H1 (cell line): ENCODE measurements at regions not wholly inside any gene's neighbourhood (a gene's known extent, or its start where the extent isn't known, plus 50 kb on each side); places are given as distances from the start of the nearest gene placed in this dataset.

Experiments
- CTCF ChIA-PET: fragments of 300-600 bp; sonication (Branson Sonifier 250); formaldehyde crosslinking; loops from one replicate; lab custom pipeline; 2021; ENCODE audit not compliant: partially characterized antibody; lab: Charles Lee
- POLR2A ChIA-PET: fragments of 300-600 bp; sonication (Branson Sonifier 250); formaldehyde crosslinking; loops from one replicate; lab custom pipeline; 2021; ENCODE audit warnings: inconsistent platforms; ENCODE audit not compliant: partially characterized antibody; lab: Charles Lee
- DNase-seq, 2 experiments: peaks; one replicate each; pipeline versions ENCODE4 v3.0.0 to v3.0.0-alpha.2; 2010 to 2022; ENCODE audit warnings: low spot score in 2 of 2, low read depth in 1 of 2, mixed read lengths in 1 of 2
- FAIRE-seq: peaks from 2 replicates; lab custom pipeline; 2011; peaks lifted over from hg19 to GRCh38; lab: Jason Lieb, UNC
- H2AFZ ChIP-seq: 2 replicates; pipeline ENCODE4 v1.8.1; 2012; ENCODE audit warnings: low read length, inconsistent platforms
- H2AK5ac ChIP-seq: 2 replicates; pipeline ENCODE4 v1.6.1; 2013; ENCODE audit warnings: low read depth, low read length
- H2BK120ac ChIP-seq: replicated peaks from 2 replicates; pipeline ENCODE3; 2013; ENCODE audit warnings: low read depth, low read length, inconsistent platforms
- H2BK12ac ChIP-seq: 2 replicates; pipeline ENCODE4 v1.6.1; 2013; ENCODE audit warnings: low read depth, low read length
- H2BK15ac ChIP-seq: 2 replicates; pipeline ENCODE4 v1.6.1; 2013; ENCODE audit warnings: low read length
- H2BK20ac ChIP-seq: 2 replicates; pipeline ENCODE4 v1.6.1; 2013; ENCODE audit warnings: low read length
- H2BK5ac ChIP-seq: 2 replicates; pipeline ENCODE4 v1.6.1; 2013; ENCODE audit warnings: low read depth, low read length
- H3K14ac ChIP-seq: 2 replicates; pipeline ENCODE4 v1.6.1; 2013; ENCODE audit warnings: inconsistent platforms; ENCODE audit not compliant: insufficient read length
- H3K18ac ChIP-seq: 2 replicates; pipeline ENCODE4 v1.6.1; 2013; ENCODE audit warnings: low read length; ENCODE audit errors: extremely low read depth
- H3K23ac ChIP-seq: 2 replicates; pipeline ENCODE4 v1.6.1; 2013; ENCODE audit warnings: inconsistent platforms; ENCODE audit not compliant: insufficient read length
- H3K23me2 ChIP-seq: 2 replicates; pipeline ENCODE4 v1.6.1; 2013; ENCODE audit warnings: low read depth, low read length
- H3K27ac ChIP-seq: 2 replicates; pipeline ENCODE4 v1.6.1; 2011; ENCODE audit warnings: low read depth, low read length, inconsistent platforms
- H3K27me3 ChIP-seq, 4 experiments: replicated peaks in 1 of 4; 1 replicate in 1 of 4; 2 replicates in 3 of 4; pipeline versions ENCODE4 v1.6.1 to v1.8.1; 2011 to 2013; ENCODE audit warnings: low read length in 3 of 4, mild to moderate bottlenecking in 3 of 4, inconsistent platforms in 2 of 4, mixed read lengths in 2 of 4, moderate library complexity in 1 of 4; ENCODE audit not compliant: control insufficient read depth in 3 of 4, insufficient read depth in 3 of 4; ENCODE audit errors: extremely low read depth in 1 of 4
- H3K36me3 ChIP-seq, 4 experiments: 2 replicates each; pipeline versions ENCODE4 v1.6.1 to v1.8.1; 2011 to 2013; ENCODE audit warnings: mild to moderate bottlenecking in 4 of 4, low read length in 3 of 4, moderate library complexity in 2 of 4, control low read depth in 1 of 4, inconsistent platforms in 1 of 4; ENCODE audit not compliant: insufficient read depth in 4 of 4, control insufficient read depth in 2 of 4
- H3K4ac ChIP-seq: replicated peaks from 2 replicates; pipeline ENCODE3; 2013; ENCODE audit warnings: low read length, low read depth, mixed read lengths, inconsistent platforms; ENCODE audit not compliant: insufficient read length
- H3K4me1 ChIP-seq, 4 experiments: replicated peaks in 1 of 4; 1 replicate in 1 of 4; 2 replicates in 3 of 4; pipeline versions ENCODE4 v1.6.1 to v1.8.1; 2011 to 2013; ENCODE audit warnings: low read length in 3 of 4, inconsistent platforms in 2 of 4, mixed read lengths in 1 of 4; ENCODE audit not compliant: insufficient read depth in 4 of 4, control insufficient read depth in 3 of 4
- H3K4me2 ChIP-seq, 2 experiments: 2 replicates each; pipeline versions ENCODE4 v1.6.1 to v1.8.1; 2011 to 2013; ENCODE audit warnings: low read depth in 2 of 2, low read length in 2 of 2, control low read depth in 1 of 2, inconsistent platforms in 1 of 2, mild to moderate bottlenecking in 1 of 2; ENCODE audit not compliant: insufficient read depth in 1 of 2
- H3K4me3 ChIP-seq, 4 experiments: fragments of 200-600, 300-600 bp in 1 of 4; sonication (generic), shearing (Covaris generic), sonication (Bioruptor Twin) in 1 of 4; 2 replicates each; pipeline versions ENCODE4 v1.5.1 to v1.8.1; 2011 to 2016; ENCODE audit warnings: low read length in 4 of 4, low read depth in 3 of 4, control low read depth in 2 of 4, inconsistent platforms in 2 of 4, mild to moderate bottlenecking in 2 of 4, mixed read lengths in 1 of 4, moderate library complexity in 1 of 4; ENCODE audit not compliant: insufficient read depth in 2 of 4; ENCODE audit errors: extremely low read depth in 1 of 4
- H3K56ac ChIP-seq: replicated peaks from 2 replicates; pipeline ENCODE3; 2013; ENCODE audit warnings: low read depth, mild to moderate bottlenecking, mixed read lengths, low read length, inconsistent platforms; ENCODE audit not compliant: insufficient read length
- H3K79me1 ChIP-seq: 2 replicates; pipeline ENCODE4 v1.6.1; 2013; ENCODE audit warnings: low read depth, low read length, control low read depth
- H3K79me2 ChIP-seq, 2 experiments: 2 replicates each; pipeline versions ENCODE4 v1.6.1 to v1.8.1; 2012 to 2013; ENCODE audit warnings: low read length in 2 of 2, mild to moderate bottlenecking in 2 of 2, inconsistent platforms in 1 of 2; ENCODE audit not compliant: insufficient read depth in 2 of 2, control insufficient read depth in 1 of 2
- H3K9ac ChIP-seq, 4 experiments: replicated peaks in 1 of 4; 1 replicate in 1 of 4; 2 replicates in 3 of 4; pipeline versions ENCODE4 v1.6.1 to v1.8.1; 2011 to 2013; ENCODE audit warnings: low read depth in 3 of 4, low read length in 3 of 4, control low read depth in 2 of 4, mild to moderate bottlenecking in 2 of 4, moderate library complexity in 2 of 4, inconsistent platforms in 1 of 4; ENCODE audit errors: extremely low read depth in 1 of 4
- H3K9me3 ChIP-seq, 2 experiments: 2 replicates each; pipeline versions ENCODE4 v1.6.1 to v1.8.1; 2012 to 2013; ENCODE audit warnings: mild to moderate bottlenecking in 2 of 2, moderate library complexity in 2 of 2, control low read depth in 1 of 2, inconsistent platforms in 1 of 2, low read depth in 1 of 2, low read length in 1 of 2, mixed read lengths in 1 of 2; ENCODE audit not compliant: insufficient read depth in 2 of 2
- H4K20me1 ChIP-seq, 2 experiments: replicated peaks in 1 of 2; 2 replicates each; pipeline versions ENCODE3 to v1.8.1; 2011 to 2013; ENCODE audit warnings: inconsistent platforms in 2 of 2, low read length in 2 of 2, mild to moderate bottlenecking in 1 of 2; ENCODE audit not compliant: insufficient read depth in 2 of 2, control insufficient read depth in 1 of 2
- H4K5ac ChIP-seq: 2 replicates; pipeline ENCODE4 v1.6.1; 2013; ENCODE audit warnings: low read length, low read depth, mixed read lengths, inconsistent platforms; ENCODE audit not compliant: insufficient read length
- H4K8ac ChIP-seq: 2 replicates; pipeline ENCODE4 v1.8.0; 2013; ENCODE audit warnings: mild to moderate bottlenecking, moderate library complexity, low read length, inconsistent platforms; ENCODE audit not compliant: insufficient read depth; ENCODE audit errors: extremely low read depth
- H4K91ac ChIP-seq: replicated peaks from 2 replicates; pipeline ENCODE3; 2013; ENCODE audit warnings: low read length, mixed read lengths, inconsistent platforms; ENCODE audit not compliant: insufficient read length
- CBX8 ChIP-seq: fragments of 300-800, 300-1000 bp; sonication (generic); IDR thresholded peaks from 2 replicates; pipeline ENCODE4 v1.7.1; 2016; ENCODE audit warnings: low read depth, low read length, borderline replicate concordance
- CEBPB ChIP-seq: IDR thresholded peaks from 2 replicates; pipeline ENCODE4 v1.6.1; 2012; ENCODE audit warnings: low read depth, low read length
- CREB1 ChIP-seq: IDR thresholded peaks from 2 replicates; pipeline ENCODE4 v1.6.1; 2012; ENCODE audit warnings: inconsistent platforms
- E2F6 ChIP-seq: IDR thresholded peaks from 2 replicates; pipeline ENCODE4 v1.6.1; 2012; ENCODE audit warnings: inconsistent platforms
- HDAC2 ChIP-seq, 2 experiments: fragments of 300-600 bp in 1 of 2; sonication (generic) in 1 of 2; IDR thresholded peaks; 2 replicates each; pipeline ENCODE4 v1.6.1; 2011 to 2012; ENCODE audit warnings: low read depth in 2 of 2, low read length in 2 of 2, mild to moderate bottlenecking in 2 of 2, moderate library complexity in 2 of 2, borderline replicate concordance in 1 of 2, inconsistent platforms in 1 of 2
- JUND ChIP-seq: IDR thresholded peaks from 2 replicates; pipeline ENCODE4 v1.6.1; 2011; ENCODE audit warnings: mild to moderate bottlenecking, improper control_type of control experiment, low read length
- NANOG ChIP-seq: IDR thresholded peaks from 2 replicates; pipeline ENCODE4 v1.6.1; 2011; ENCODE audit warnings: low read length, low read depth, mild to moderate bottlenecking, inconsistent platforms; ENCODE audit not compliant: insufficient read depth, poor library complexity, severe bottlenecking
- PHF8 ChIP-seq: fragments of 200-600 bp; sonication (generic); conservative IDR thresholded peaks from 2 replicates; pipeline ENCODE4 v1.7.1; 2012; ENCODE audit warnings: low read depth, mild to moderate bottlenecking, inconsistent platforms, low read length, moderate library complexity
- RBBP5 ChIP-seq: IDR thresholded peaks from 2 replicates; pipeline ENCODE4 v1.7.1; 2012; ENCODE audit warnings: low read depth, mild to moderate bottlenecking, inconsistent platforms, low read length, moderate library complexity, borderline replicate concordance
- RXRA ChIP-seq: IDR thresholded peaks from 2 replicates; pipeline ENCODE4 v1.6.1; 2011; ENCODE audit warnings: low read depth, mild to moderate bottlenecking, low read length, moderate library complexity; ENCODE audit not compliant: insufficient read depth
- SIRT6 ChIP-seq: IDR thresholded peaks from one replicate; pipeline ENCODE4 v1.7.1; 2012; ENCODE audit warnings: low read length, inconsistent platforms
- SRF ChIP-seq: IDR thresholded peaks from 2 replicates; pipeline ENCODE4 v1.6.1; 2011; ENCODE audit warnings: mild to moderate bottlenecking, low read depth, low read length, moderate library complexity
- SUZ12 ChIP-seq: fragments of 200-600 bp; sonication (generic); IDR thresholded peaks from 2 replicates; pipeline ENCODE4 v1.6.1; 2012; ENCODE audit warnings: mild to moderate bottlenecking, inconsistent platforms, low read length, moderate library complexity, mixed read lengths
- TCF12 ChIP-seq: IDR thresholded peaks from 2 replicates; pipeline ENCODE4 v1.6.1; 2011; ENCODE audit warnings: low read depth, mild to moderate bottlenecking, low read length
- TEAD4 ChIP-seq: IDR thresholded peaks from 2 replicates; pipeline ENCODE4 v1.6.1; 2012; ENCODE audit warnings: low read depth, low read length, inconsistent platforms, mixed read lengths
- WGBS, 2 experiments: shearing (Covaris generic) in 1 of 2; methylation state at CpG; one replicate each; pipeline versions ENCODE4 v1.1.6 to v1.1.7; 2013 to 2015; ENCODE audit warnings: low lambda C conversion rate in 2 of 2, mixed read lengths in 2 of 2, inconsistent platforms in 1 of 2, low coverage in 1 of 2, missing lambda C conversion rate in 1 of 2; ENCODE audit not compliant: insufficient replicate concordance in 2 of 2, insufficient coverage in 1 of 2, insufficient read length in 1 of 2; ENCODE audit errors: extremely low coverage in 1 of 2, missing lambda C conversion rate in 1 of 2; 5-methylcytosine and 5-hydroxymethylcytosine counted together

- POLR2A ChIA-PET: interaction anchor here (1.1 kb wide), 1 partner anchor 12 kb away, joined by 4 read pairs; no protein-coding TSS in a partner anchor
- TF ChIP-seq RBBP5 (no peak), RXRA (no peak), TEAD4 (no peak), TCF12 (no peak), JUND (no peak), PHF8 (no peak), SRF (no peak), SUZ12 (no peak), CREB1 (no peak), HDAC2 (IDR thresholded peaks at IDR 0.05; ENCODE audit: borderline replicate concordance in 1 of 2, low read depth in 2 of 2, low read length in 2 of 2) (no peak), CEBPB (no peak), CBX8 (no peak), NANOG (no peak), E2F6 (no peak), SIRT6 (no peak)
These were observed 76.2 kb upstream of the YWHAQ start for GRCh38 chr2:9707008-9707407.

More at GRCh38 chr2:9707008-9707407, 76.2 kb upstream of the YWHAQ start:
- Histone ChIP-seq H3K56ac (no peak overlapping the region), H3K4me2 (no peak overlapping the region), H2AK5ac (no peak overlapping the region), H3K79me1 (no peaks in the 10 kb centered on the region), H3K23ac (no peak overlapping the region), H3K36me3 (no peaks in the 10 kb centered on the region), H3K79me2 (no peaks in the 10 kb centered on the region), H2AFZ (no peak overlapping the region), H4K8ac (no peak overlapping the region), H3K18ac (no peak overlapping the region), H2BK15ac (no peak overlapping the region), H2BK12ac (no peak overlapping the region), H3K4me1 (no peaks in the 10 kb centered on the region), H4K5ac (no peak overlapping the region), H3K23me2 (no peaks in the 10 kb centered on the region), H3K14ac (no peak overlapping the region), H3K9me3 (peaks cover 0 to 3% of the 10 kb centered on the region in 2 experiments; a peak in 1 of 4 replicates), H3K9ac (no peak overlapping the region), H3K4me3 (no peak overlapping the region), H4K20me1 (peaks cover 0 to 2% of the 10 kb centered on the region in 2 experiments), H3K27ac (no peak overlapping the region), H2BK5ac (no peak overlapping the region), H3K4ac (no peak overlapping the region), H4K91ac (no peak overlapping the region), H2BK120ac (no peak overlapping the region), H3K27me3 (no peaks in the 10 kb centered on the region), H2BK20ac (no peak overlapping the region)
- WGBS, 2 experiments: 73% methylated on average over 6 of the region's 6 CpGs; no CpG with 5 or more reads in 1 of the 2 experiments
- no peak for FAIRE-seq
- no peak for DNase-seq
- CTCF ChIA-PET: interaction anchor here (0.8 to 1.7 kb wide), 6 partner anchors 13 to 107 kb away, joined by 3 to 11 read pairs (median 3); no protein-coding TSS in a partner anchor
